SU-DHL-6 (cell line): ENCODE measurements at regions not wholly inside any gene's neighbourhood (a gene's known extent, or its start where the extent isn't known, plus 50 kb on each side); places are given as distances from the start of the nearest gene placed in this dataset.
"Not testable (repeated sequence)": the region's sequence is repeated elsewhere in the genome, so short reads cannot be mapped to it uniquely, and the experiment has no call there.

Experiments used
- H2AFZ ChIP-seq: fragments of 200-600 bp; sonication (generic); 2 replicates; pipeline ENCODE4 v1.6.1; 2014; ENCODE audit warnings: low read depth, mild to moderate bottlenecking, moderate library complexity, mixed read lengths, antibody characterized with exemption, low read length; ENCODE audit not compliant: severe bottlenecking
- H3F3A ChIP-seq: fragments of 200-600 bp; shearing (Covaris generic); 2 replicates; pipeline ENCODE4 v1.6.0; 2016; ENCODE audit warnings: antibody characterized with exemption, mild to moderate bottlenecking; ENCODE audit not compliant: insufficient read depth
- H3K27ac ChIP-seq: fragments of 200-600 bp; sonication (generic); 2 replicates; pipeline ENCODE4 v1.5.1; 2016; ENCODE audit warnings: low read depth, mild to moderate bottlenecking, low read length, moderate library complexity, mixed read lengths
- H3K27me3 ChIP-seq: fragments of 200-600 bp; sonication (generic), shearing (Covaris generic); 2 replicates; pipeline ENCODE4 v1.6.0; 2014; ENCODE audit warnings: mild to moderate bottlenecking, low read length
- H3K36me3 ChIP-seq: fragments of 200-600 bp; sonication (generic); 2 replicates; pipeline ENCODE4 v1.6.1; 2014; ENCODE audit warnings: mild to moderate bottlenecking, low read length, mixed read lengths
- H3K4me2 ChIP-seq: fragments of 300-600, 200-600 bp; shearing (Covaris generic), sonication (generic); 2 replicates; pipeline ENCODE4 v1.6.0; 2014; ENCODE audit warnings: low read length, low read depth, mild to moderate bottlenecking; ENCODE audit not compliant: poor library complexity, severe bottlenecking
- H3K4me3 ChIP-seq: fragments of 200-600 bp; sonication (generic); 2 replicates; pipeline ENCODE4 v1.5.1; 2014; ENCODE audit warnings: antibody characterized with exemption, low read length, mild to moderate bottlenecking, mixed read lengths; ENCODE audit not compliant: insufficient read depth, poor library complexity, severe bottlenecking
- H3K79me2 ChIP-seq: fragments of 200-600 bp; sonication (generic); 2 replicates; pipeline ENCODE4 v1.6.1; 2014; ENCODE audit warnings: mild to moderate bottlenecking, low read length, moderate library complexity; ENCODE audit not compliant: insufficient read depth
- H3K9ac ChIP-seq: fragments of 200-600 bp; sonication (generic); 2 replicates; pipeline ENCODE4 v1.7.0; 2014; ENCODE audit warnings: mild to moderate bottlenecking, low read length
- H3K9me2 ChIP-seq: fragments of 200-600 bp; sonication (generic); replicated peaks from 2 replicates; pipeline ENCODE4 v1.6.1; 2014; ENCODE audit warnings: low read length; ENCODE audit not compliant: insufficient read depth
- H3K9me3 ChIP-seq: fragments of 200-600 bp; sonication (generic); 2 replicates; pipeline ENCODE4 v1.6.1; 2014; ENCODE audit warnings: low read length, mixed read lengths; ENCODE audit not compliant: insufficient read depth
- H4K20me1 ChIP-seq: fragments of 200-600 bp; sonication (generic); 2 replicates; pipeline ENCODE4 v1.6.1; 2014; ENCODE audit warnings: low read depth, mild to moderate bottlenecking, antibody characterized with exemption, low read length, moderate library complexity, mixed read lengths
- CTCF ChIP-seq: fragments of 200-600 bp; sonication (generic); IDR thresholded peaks from one replicate; pipeline ENCODE4 v1.5.1; 2017; ENCODE audit warnings: antibody characterized with exemption, mild to moderate bottlenecking, low read length, moderate library complexity; ENCODE audit not compliant: insufficient read depth, poor library complexity, severe bottlenecking
- EZH2phosphoT487 ChIP-seq: fragments of 200-600 bp; sonication (generic), shearing (Covaris generic); conservative IDR thresholded peaks from 2 replicates; pipeline ENCODE4 v1.6.1; 2018; ENCODE audit warnings: mild to moderate bottlenecking, antibody characterized with exemption, low read length, moderate library complexity, mixed read lengths

GRCh38 chr13:81563091-81563490 lies 1222.2 kb upstream of the SPRY2 start:
- Histone ChIP-seq H3F3A (no peaks in the 10 kb centered on the region), H3K27ac (no peak overlapping the region)

GRCh38 chr13:81562598-81562997 lies 1221.7 kb upstream of the SPRY2 start:
- Histone ChIP-seq H4K20me1 (no peaks in the 10 kb centered on the region), H3K27ac (no peak overlapping the region), H3K79me2 (no peaks in the 10 kb centered on the region), H3K9me3 (no peaks in the 10 kb centered on the region), H3F3A (no peaks in the 10 kb centered on the region), H3K4me2 (no peak overlapping the region), H3K4me3 (no peak overlapping the region), H3K27me3 (no peaks in the 10 kb centered on the region), H3K9me2 (no peaks in the 10 kb centered on the region), H2AFZ (no peak overlapping the region), H3K9ac (no peak overlapping the region), H3K36me3 (no peaks in the 10 kb centered on the region)
- TF ChIP-seq CTCF = no peak
- TF ChIP-seq EZH2phosphoT487 = no peak

More at GRCh38 chr13:81563091-81563490, 1222.2 kb upstream of the SPRY2 start:
- Histone ChIP-seq H3K27me3 (no peaks in the 10 kb centered on the region), H3K79me2 (no peaks in the 10 kb centered on the region), H4K20me1 (no peaks in the 10 kb centered on the region), H3K36me3 (no peaks in the 10 kb centered on the region), H3K9ac (no peak overlapping the region), H3K4me3 (no peak overlapping the region), H2AFZ (no peak overlapping the region), H3K9me2 (no peaks in the 10 kb centered on the region), H3K9me3 (no peaks in the 10 kb centered on the region), H3K4me2 (no peak overlapping the region)
- no peak for TF ChIP-seq CTCF
- no peak for TF ChIP-seq EZH2phosphoT487

- H3K9ac ChIP-seq = no peak overlapping the region
- H2AFZ ChIP-seq = no peak overlapping the region
- no peaks in the 10 kb centered on the region for H3K9me2 ChIP-seq
- H4K20me1 ChIP-seq = no peaks in the 10 kb centered on the region
- no peak overlapping the region for H3K4me2 ChIP-seq
- H3K36me3 ChIP-seq = no peaks in the 10 kb centered on the region
- H3F3A ChIP-seq = no peaks in the 10 kb centered on the region
- no peaks in the 10 kb centered on the region for H3K27me3 ChIP-seq
- peaks cover 7% of the 10 kb centered on the region; the same call in 1 of the 2 replicates for H3K9me3 ChIP-seq
- no peak overlapping the region for H3K4me3 ChIP-seq
- H3K27ac ChIP-seq = no peak overlapping the region
- H3K79me2 ChIP-seq = no peaks in the 10 kb centered on the region
- TF ChIP-seq EZH2phosphoT487 (no peak), CTCF (no peak)
These were observed 1210.1 kb upstream of the SPRY2 start for GRCh38 chr13:81551036-81551435.

GRCh38 chr13:81546294-81546693 lies 1205.4 kb upstream of the SPRY2 start:
- H3K4me3 ChIP-seq, H3K36me3 ChIP-seq, H3K9me2 ChIP-seq, H3K27me3 ChIP-seq, H3K27ac ChIP-seq, H3K9me3 ChIP-seq, H3K9ac ChIP-seq, H3F3A ChIP-seq, H3K79me2 ChIP-seq, H2AFZ ChIP-seq, H3K4me2 ChIP-seq, H4K20me1 ChIP-seq: not testable (repeated sequence)
